OCI-M1 (cell line): ENCODE measurements at regions not wholly inside any gene's neighbourhood (a gene's known extent, or its start where the extent isn't known, plus 50 kb on each side); places are given as distances from the start of the nearest gene placed in this dataset.
"Not testable (repeated sequence)": the region's sequence is repeated elsewhere in the genome, so short reads cannot be mapped to it uniquely, and the experiment has no call there.

ENCODE experiments used
- DNase-seq: peaks from one replicate; lab custom pipeline; 2025; lab: John Stamatoyannopoulos, UW

DNA sequence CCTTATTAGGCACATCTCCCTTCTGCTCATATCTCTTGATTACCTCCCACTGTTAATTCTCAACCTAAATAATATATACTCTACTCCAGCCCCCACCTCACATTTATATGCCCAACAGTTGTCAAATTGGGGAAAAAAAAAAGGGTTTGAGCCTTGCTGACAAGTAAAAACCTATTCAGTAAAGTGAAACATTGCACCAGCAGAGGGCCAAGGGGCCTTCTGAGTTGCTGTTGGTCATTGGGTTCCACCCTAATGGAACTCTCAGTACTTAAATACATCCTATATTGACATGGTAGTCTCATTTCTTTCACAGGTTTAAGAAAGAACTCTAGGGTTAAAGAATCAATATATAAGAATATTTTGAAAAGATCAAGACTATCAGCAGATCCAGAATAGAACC lies 362.2 kb downstream of the SMARCA1 start:
- no peak for DNase-seq

DNA sequence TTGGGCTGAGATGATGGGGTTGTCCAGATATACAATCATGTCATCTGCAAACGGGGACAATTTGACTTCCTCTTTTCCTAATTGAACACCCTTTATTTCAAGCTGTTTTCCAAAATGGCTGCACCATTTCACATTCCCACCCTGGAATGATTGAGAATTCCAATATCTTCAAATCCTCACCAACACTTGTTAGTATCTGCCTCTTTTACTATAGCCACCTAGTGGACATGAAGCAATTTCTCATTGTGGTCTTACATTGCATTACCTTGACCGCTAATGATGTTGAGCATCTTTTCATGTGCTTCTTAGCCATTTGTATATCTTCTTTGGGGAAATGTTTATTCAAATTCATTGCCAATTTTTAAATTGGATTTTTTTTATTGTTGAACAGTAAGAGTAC lies 364.8 kb downstream of the SMARCA1 start:
- no peak for DNase-seq

DNA sequence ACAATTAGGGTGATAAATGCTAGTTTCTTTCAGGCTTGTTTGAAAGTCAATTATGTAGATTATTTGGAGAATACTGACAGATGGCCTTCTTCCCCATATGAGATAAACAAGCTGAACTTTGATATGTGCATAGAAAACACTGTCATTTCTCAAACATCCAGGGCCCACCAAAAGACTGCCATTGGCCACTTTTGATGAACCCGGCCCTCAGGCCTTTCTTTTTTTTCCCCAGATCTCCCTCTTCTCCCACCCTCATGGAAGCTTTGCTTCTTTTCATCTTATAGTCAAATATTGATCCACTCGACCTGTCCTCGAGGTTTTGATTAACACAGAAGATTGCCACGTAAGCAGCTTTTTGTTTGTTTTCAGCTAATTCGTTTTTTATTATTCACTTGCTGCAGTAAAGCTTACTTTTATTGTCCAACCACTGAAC lies 377.4 kb downstream of the SMARCA1 start:
- no peak for DNase-seq

DNA sequence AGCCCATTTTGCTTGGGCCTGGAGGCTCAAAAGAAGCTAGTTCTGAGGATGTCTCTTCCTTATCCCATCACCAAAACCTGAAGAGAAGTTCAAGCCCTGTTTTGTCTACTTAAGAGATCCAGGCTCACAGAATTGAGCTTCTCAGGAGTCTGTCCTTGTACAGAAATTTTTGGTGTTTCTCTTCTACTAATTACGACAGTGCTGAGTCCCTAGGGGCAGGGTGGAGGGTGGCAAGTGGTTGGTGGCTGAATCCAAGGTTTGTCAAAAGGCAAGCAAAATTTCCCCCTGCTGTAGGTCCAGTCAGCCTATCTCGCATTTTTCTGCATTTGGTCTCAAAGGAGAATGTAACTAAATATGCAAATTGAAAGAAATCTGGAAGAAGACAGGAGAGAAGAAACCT lies 377.9 kb downstream of the SMARCA1 start:
- DNase-seq, result no peak

DNA sequence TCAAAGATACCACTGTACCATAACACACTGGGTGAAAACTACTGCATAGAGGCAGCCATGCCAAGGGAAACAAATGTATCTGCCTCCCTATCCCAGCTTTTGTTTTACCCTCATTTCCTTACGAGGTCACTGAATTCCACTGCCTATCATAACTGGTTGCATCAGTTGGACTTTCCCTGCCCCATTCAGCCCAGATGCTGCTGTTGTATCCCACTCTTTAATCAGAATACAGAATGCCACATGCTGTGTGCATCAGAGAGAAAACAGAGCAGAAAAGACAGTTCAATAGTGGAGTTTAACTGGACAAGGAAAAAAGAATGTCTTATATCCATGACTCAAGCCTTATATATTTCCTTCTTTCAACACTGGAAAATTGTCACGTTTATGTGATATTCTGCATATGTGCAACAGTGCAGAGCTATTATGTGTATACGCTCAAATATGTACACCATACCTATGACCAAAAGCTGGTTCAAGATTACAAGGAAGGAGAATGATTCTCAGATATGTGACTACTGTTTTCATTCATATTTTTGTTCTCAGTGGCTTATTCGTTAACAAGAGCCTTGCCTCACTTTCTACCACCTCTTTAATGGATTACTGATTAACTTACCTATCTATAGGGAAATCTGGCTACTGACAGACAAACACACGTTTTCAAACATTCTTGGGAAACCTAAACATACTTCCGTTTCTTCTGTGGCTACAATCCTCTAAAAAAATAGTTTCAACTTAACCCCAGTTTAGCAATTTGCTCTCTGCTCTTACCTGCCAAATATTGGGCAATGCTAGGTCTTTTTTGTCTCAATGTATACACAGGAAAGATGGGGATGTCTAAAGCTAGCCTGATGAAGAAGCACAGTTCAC lies 378.9 kb downstream of the SMARCA1 start:
- DNase-seq, result no peak

DNA sequence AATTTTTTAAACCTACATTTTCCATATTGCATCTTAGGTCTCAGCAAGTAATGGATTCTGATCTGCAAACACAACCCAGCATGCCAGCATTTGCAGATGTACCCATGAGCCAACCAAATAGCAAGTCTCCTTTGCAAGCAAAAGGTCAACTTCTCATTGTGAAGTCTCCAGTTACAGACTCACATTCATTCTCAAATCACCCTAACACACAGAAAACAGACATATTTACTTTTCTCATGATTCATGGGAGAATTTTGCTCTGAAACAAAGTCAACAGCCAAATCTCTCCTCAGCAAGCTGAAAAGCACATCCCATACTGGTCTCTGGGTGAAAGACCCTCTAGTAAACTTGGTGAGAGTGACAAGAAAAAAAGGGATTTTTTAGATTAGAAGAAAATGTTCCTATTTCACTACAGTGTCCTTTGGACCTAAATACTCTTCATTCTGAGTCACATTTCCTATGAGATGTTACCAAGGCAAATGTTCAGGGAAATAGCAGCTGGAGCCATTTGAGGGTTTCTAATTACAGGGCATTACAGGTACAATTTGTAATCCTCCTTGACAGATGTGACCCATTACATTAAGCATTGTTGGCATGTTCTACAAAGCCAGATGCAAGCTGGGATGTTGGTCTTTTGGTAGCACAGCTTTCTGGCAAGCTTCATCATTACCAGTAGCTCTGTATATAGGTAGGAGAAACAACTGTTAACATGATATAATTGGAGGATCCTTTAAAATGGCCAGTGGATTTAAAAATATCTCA lies 383.3 kb downstream of the SMARCA1 start:
- no peak for DNase-seq

DNA sequence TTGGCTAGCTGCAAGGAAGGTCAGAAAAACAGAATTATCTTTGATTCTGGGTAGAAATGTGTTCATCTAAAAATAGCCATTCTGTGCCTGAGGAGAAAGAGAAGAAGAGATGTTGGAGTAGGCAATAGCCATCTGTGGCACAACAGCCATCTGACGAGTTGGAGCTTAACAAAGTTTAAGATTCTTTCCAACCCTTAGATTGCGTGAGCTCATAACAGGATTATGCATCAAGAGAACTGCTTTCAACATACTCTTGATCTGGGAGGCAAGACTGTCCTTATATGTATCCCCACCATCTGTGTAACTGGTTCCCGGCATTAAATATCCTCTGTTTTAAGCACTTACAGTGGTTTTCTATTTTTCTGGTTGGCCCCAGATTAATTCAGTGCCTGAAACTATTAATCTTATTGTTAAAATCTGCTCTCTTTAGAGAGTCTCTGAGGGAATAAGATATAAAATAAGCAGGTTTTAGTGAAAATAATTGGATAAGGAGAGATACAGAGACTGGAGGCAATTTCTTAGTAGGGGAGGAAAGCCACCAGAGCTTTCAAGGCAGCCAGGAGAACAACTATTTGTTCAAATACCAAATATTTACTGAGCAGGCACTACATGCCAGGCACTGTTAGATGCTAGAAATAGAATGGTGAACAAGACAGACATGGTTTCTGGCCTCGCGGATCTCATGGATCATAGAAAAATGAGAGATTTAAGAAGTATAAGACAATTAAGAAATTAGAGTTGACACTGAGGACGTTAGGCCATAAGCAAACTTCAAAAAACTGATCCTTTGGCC lies 398.0 kb downstream of the SMARCA1 start:
- no peak for DNase-seq

DNA sequence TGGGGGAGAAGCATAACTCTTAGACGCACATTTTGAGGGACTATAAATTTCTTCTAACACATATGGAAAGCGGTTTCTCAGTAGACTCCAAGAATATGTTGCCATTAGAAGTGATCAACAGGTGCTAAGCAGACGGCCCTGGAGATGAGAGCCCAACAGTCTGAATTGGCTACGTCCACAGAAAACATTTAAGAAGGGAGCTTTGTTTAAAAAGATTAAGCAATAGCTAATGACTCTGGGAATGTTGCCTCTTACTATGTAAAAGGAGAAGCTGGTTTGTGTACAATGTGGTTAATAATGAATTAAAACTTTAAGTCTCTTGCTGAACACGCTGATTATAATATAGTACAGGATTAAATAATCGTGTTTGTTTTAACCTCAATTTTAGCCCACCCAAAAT lies 399.5 kb downstream of the SMARCA1 start:
- DNase-seq, result no peak

DNA sequence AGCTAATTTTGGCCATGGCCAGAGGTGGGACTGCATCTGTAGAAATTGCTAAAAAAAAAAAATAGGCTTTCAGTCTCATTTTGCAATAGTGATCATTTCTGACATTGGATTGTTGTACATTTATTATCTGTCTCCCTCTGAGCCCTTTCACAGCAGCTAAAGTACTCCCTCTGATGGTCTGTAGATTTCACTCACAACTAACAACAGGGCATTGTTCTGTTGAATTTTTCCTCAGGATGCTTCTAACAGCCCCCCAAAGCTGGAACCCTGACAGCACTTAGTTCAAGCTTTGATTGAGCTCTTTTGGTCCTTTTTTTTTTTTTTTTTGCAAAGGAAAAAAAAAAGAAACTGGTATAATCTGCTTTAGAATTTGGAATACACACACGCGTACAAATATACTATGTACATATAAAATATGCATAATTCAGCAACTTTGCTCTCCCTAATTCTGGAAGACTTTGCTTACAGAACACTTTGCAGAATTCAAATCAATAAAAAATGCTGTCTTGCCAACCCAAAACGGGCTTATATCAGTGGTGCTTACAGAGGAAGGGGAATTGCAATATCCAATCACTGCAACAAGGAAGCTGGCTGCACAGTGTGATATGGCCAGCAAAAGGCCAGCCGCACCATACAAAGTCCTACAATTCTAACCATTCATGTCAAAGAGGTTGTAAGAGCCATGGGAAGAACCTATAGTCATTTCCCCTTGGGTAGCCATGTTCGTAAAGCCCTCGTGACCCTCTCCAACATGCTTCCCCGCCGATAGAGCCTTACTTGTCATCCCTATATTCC lies 406.4 kb downstream of the SMARCA1 start:
- DNase-seq, result no peak

DNA sequence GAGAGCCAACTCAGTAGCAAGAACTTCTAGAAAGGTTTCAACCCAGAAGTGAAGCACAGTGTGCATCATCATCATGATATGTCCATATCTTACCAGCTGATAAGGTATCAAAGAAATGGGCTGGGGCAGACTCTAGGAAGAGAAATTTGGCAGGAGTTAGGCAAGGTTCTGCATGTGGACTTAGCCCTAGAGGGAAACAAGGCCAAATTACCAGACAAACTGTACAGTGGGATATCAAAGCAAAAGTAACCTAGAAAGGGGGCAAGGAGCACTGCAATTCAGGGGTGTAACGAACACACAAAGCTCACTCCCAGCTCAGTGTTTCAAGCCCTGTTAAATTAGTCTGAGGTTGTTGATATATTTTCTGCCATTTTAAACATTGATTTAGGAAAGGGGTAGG lies 407.4 kb downstream of the SMARCA1 start:
- DNase-seq, result no peak

DNA sequence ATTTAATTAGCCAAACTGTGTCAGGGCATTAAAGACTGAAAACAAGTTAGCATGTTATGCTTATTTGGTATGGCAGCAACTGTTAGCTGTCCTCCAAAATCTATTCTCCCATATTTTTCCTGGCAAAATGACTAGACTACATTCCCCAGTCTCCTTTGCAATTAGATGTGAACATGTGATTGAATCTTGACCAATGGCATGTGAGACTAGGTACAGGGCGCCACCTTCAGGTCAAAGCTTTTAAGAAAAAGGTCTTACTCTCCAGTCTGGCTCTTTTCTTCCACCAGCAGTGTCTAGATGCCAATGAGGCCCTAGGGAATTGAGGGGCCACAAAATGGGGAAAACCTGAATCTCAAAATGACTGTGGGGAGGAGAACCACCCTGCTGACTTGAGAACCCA lies 408.2 kb downstream of the SMARCA1 start:
- DNase-seq, result peak; percentile 64

DNA sequence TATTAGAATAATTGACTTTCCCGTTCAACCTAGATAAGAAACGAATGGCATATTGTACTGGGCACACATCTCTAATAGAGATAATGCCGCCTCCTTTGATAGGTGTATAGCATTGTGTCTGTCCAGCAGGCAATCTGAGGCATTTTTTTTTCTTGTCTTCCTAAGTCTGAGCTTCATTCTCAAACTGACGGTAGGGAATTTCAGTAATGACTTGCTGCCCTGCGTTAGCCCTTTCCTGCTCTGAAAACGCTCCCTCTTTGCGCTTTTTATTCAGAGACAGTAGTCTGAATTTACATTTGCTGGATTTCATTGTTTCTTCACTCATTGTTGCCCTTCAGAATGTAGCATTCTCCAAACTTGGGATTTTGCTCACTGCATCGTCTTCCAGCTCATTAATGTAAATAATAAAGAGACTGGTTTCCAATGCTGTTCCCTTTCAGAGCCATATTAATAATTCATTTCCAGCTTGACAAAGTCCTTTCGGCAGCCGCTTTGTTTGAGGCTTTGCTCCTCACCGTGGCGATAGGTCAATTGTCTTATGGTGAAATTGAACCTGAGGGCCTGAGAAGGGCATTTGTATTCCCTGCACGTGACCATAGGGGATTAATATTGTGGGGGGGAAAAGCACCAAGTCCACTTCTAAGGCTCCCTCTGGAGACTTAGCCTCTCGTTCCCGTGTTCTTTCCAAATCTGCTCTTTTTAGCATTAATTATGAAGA lies 412.1 kb downstream of the SMARCA1 start:
- DNase-seq, result no peak

DNA sequence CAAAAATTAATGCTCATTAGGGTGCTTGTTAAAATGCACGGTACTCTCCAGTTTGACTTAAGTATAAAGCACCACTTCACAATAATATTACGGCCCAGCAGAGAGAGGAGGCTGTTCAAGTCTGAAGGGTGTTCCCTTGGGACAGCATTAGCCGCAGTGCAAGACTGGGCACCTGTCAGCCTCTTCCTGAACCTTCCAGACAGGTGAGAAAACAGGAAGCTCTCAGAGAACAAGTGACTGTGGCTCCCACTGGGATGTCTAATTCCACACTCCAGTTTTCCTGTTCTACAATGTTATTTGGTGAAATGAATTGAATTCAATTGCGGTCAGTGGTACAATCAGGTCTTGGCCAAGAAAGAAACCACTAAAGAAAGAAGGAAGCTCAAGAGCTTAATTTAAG lies 414.4 kb downstream of the SMARCA1 start:
- no peak for DNase-seq

DNA sequence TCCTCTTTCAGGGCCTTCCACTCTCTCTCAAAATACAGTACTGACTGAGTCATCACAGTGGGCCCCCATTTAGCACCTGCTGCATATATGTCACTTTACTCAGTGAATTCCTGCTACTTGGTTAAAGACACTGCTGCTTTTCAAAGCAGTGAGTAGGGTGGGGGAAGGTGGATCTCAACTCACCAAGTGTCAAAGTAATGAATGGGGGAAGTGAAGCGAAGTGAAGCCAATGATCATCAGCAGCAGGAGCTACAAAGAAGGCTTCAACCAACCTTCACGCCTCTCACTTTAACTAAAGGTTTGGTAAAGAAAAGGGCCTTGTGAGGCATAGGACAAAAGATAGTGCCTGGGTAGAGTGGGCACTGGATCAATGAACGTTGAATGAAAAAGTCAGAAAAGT lies 424.1 kb downstream of the SMARCA1 start:
- DNase-seq, result no peak

DNA sequence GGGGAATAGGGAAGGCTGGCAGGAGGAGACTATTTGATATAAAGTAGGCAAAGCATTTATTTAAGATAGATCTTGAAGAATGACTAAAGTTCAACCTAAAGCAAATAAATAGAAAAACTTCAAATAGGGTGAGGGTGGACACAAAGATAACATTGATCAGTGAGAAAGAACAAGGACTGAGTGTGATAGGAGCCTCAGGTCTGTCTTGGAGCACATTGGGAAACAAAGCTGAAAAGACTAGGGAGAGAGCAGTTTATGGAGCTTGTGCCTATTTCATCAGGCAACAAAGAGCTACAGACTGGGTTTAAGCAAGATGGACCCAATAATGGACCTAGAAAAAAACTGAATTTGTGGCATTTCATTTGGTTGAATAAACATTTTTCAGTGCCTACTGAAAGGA lies 425.6 kb downstream of the SMARCA1 start:
- DNase-seq, result no peak

DNA sequence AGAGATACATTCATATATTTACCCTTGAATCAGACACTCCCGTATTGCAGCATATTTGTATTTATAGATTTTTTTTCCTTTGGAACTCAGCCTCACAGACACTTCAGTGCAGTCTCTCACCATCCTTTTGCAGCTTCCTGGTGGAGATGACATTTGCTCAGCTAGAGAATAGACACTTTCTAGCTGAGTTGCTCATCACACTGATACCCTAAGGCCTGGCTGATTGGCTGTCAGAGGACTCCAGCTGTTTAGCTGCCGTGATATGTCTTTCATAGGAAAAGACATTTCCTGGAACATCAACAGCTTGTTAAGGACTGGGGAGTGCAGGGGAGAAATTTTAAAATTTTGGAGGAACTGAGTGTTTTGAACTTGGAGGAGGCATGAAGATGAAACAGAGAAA lies 429.6 kb downstream of the SMARCA1 start:
- DNase-seq, result no peak

DNA sequence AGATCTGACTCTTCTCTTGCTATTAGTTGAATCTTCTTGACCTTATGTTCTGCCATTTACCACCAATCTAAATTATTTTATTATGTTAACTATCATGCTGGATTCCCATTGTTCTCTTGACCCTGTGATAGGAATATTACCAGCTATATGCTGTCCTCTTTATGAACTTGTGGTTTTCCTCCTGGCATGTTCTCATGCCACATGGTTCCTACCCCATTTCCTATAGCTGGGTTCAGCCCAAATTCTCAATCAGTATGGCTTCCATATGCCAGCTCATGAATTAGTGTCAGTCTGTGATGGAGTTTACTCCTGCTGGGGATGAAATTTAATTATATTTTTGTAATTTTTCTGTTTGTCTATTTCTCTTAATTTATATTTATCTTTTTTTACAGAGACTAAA lies 430.5 kb downstream of the SMARCA1 start:
- no peak for DNase-seq

DNA sequence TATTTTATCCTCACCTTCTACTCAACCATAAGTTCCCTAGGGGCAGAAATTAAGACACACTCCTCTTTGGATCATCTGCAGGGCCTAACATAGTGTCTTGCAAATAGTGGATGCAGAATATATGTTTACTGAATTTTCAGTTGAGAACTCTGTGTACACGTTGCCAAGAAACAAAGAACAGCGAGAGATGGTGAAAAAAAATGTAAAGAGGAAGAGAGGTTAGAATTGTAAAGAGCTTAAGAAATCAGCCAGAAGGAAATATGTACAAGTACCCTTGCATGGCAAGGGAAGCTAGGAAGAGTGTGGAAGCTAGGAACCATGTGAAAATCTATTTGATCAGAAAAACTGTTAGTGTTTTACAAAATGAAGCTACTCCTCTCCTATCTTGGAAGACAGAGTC lies 431.0 kb downstream of the SMARCA1 start:
- no peak for DNase-seq

DNA sequence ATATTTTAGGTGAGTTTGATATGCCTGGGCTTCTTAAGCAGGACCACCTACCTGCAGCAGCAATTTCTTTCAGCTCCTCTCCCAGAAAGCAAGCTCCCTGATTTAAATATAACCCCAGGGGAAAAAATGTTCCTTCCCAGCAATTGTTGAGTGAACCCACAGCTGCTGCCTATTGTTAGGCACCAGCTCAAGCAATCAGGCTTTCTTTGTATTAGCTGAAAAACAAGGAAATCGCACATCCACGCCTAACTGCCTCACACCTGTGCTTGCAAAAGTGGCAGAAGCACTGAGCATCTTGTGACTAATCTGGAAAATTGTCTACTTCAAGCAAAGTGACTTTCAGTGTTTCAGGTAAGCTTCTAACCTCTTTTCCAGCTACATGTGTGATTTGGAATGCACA lies 432.2 kb downstream of the SMARCA1 start:
- no peak for DNase-seq

DNA sequence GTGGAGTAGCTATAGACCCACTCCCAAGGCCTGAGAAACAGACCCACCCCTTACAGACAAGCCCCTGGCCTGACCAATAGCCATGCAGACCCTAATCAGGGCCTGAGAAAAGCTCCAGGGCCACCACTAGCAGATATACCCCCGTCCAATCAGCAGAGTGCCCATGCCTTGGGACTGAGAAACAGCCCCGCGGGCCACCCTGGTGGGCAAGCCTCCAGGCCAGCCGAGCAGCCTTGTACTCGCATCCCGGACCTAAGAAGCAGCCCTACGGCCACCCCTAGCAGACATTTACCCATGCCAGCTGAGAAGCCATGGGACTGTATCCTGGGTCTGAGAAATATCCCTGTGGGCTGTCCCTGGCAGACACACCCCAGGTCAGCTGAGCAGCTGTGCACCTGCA lies 436.5 kb downstream of the SMARCA1 start:
- no peak for DNase-seq

DNA sequence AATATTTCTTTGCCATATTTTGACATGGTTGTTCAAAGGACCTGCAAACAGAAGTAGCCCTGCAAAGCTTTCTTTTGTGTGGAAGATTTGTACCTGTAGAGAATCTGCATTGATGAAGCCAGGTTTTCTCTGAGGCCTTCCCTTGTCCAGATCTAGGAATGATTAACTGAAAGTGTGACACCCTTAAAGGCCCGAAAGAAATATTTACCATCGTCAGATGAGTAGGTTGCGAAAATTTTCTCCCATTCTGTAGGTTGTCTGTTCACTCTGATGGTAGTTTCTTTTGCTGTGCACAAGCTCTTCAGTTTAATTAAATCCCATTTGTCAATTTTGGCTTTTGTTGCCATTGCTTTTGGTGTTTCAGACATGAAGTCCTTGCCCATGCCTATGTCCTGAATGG lies 439.0 kb downstream of the SMARCA1 start:
- DNase-seq, result not testable (repeated sequence)
